ENCODE measurements at regions not wholly inside any gene's neighbourhood (a gene's known extent, or its start where the extent isn't known, plus 50 kb on each side); places are given as distances from the start of the nearest gene placed in this dataset.
A peak's percentile ranks its signal among the peaks of the same experiment; 100 is the strongest.

GRCh38 chr16:13307851-13308250, 406.5 kb downstream of the SHISA9 start:
- H3K27me3 Mint-ChIP-seq: no peaks in the 10 kb centered on the region
- no peaks in the 10 kb centered on the region for H3K36me3 Mint-ChIP-seq
- intact Hi-C loops (cut with micrococcal nuclease): no loop called here
- H3K4me3 Mint-ChIP-seq: no peak overlapping the region
- ChIA-PET CTCF (ENCODE audit: partially characterized antibody) (no interaction called here), POLR2A (ENCODE audit: partially characterized antibody) (no interaction called here)
- peaks cover 0 to 10% (median under 1%) of the 10 kb centered on the region in 8 donors for H3K9me3 Mint-ChIP-seq
- no peak overlapping the region for H3K27ac ChIP-seq (ENCODE audit: low read depth, low read length)
- no peaks in the 10 kb centered on the region for H3K4me1 Mint-ChIP-seq
- no peak for DNase-seq
- no peaks in the 10 kb centered on the region for H3K27me3 ChIP-seq (ENCODE audit: insufficient read depth, low read length)
- H3K36me3 ChIP-seq (ENCODE audit: insufficient read depth, low read length): no peaks in the 10 kb centered on the region
- H3K9me3 ChIP-seq (ENCODE audit: control insufficient read depth in 1 of 2, low read length in 2 of 2): no peaks in the 10 kb centered on the region
- no peak overlapping the region for H3K4me3 ChIP-seq (ENCODE audit: low read length in 2 of 2)
- no peak overlapping the region for H3K27ac Mint-ChIP-seq
- H3K4me1 ChIP-seq (ENCODE audit: insufficient read depth, low read length): no peaks in the 10 kb centered on the region

DNA sequence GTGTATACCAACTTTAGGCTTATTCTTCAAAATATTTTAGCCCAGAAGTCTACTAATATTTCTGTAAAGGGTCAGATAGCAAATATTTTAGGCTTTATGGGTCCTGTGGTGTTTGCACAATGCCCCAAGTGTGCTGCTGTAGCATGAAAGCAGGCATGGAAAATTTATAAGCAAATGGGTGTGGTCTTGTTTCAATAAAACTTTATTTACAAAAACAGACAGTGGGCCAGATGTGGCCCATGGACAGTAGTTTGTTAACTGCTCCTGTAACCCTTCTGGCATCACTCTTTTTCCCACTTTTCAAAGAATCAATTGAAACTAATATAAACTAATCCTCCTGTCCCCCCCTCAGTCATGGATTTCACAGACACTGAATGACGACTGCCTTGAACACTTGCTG, 410.7 kb downstream of the SHISA9 start:
- H3K4me3 ChIP-seq (ENCODE audit: low read length in 2 of 2): no peak overlapping the region
- H3K9me3 ChIP-seq (ENCODE audit: control insufficient read depth in 1 of 2, low read length in 2 of 2): no peaks in the 10 kb centered on the region
- Mint-ChIP-seq H3K4me3 (no peak overlapping the region), H3K4me1 (peaks cover 0 to 4% (median 1%) of the 10 kb centered on the region in 4 donors), H3K9me3 (peaks cover 0 to 4% (median under 1%) of the 10 kb centered on the region in 8 donors), H3K27me3 (no peaks in the 10 kb centered on the region), H3K36me3 (no peaks in the 10 kb centered on the region), H3K27ac (no peak overlapping the region)
- H3K36me3 ChIP-seq (ENCODE audit: insufficient read depth, low read length): no peaks in the 10 kb centered on the region
- H3K27me3 ChIP-seq (ENCODE audit: insufficient read depth, low read length): no peaks in the 10 kb centered on the region
- CTCF ChIA-PET (ENCODE audit: partially characterized antibody): no interaction called here
- no peak overlapping the region for H3K27ac ChIP-seq (ENCODE audit: low read depth, low read length)
- no peaks in the 10 kb centered on the region for H3K4me1 ChIP-seq (ENCODE audit: insufficient read depth, low read length)
- no peak for DNase-seq
- intact Hi-C loops (cut with micrococcal nuclease): no loop called here
- POLR2A ChIA-PET (ENCODE audit: partially characterized antibody): no interaction called here

DNA sequence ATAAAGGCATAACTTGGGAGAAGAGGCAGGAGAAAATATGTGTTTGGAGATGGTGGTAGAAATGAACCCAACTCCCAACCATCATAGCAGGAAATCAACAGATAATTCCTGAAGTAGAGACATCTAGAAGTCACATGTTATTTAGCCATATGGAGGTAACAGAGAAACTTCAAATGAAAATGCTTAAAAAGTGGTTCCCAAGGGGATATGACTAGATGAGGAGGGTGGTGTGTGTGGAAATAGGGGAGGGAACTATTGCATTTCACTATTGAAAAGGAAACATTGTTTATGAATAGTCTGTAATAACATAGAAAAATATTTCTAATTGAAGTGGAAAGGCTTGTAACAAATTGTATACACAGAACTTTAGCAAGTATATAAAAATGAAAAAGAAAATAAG, 412.0 kb downstream of the SHISA9 start:
- Mint-ChIP-seq H3K27ac (no peak overlapping the region), H3K9me3 (peaks cover 0 to 4% (median under 1%) of the 10 kb centered on the region in 8 donors), H3K4me3 (no peak overlapping the region), H3K27me3 (no peaks in the 10 kb centered on the region), H3K36me3 (no peaks in the 10 kb centered on the region), H3K4me1 (peaks cover 0 to 4% (median 1%) of the 10 kb centered on the region in 4 donors)
- ChIA-PET CTCF (ENCODE audit: partially characterized antibody) (no interaction called here), POLR2A (ENCODE audit: partially characterized antibody) (no interaction called here)
- intact Hi-C loops (cut with micrococcal nuclease): no loop called here
- Histone ChIP-seq H3K9me3 (ENCODE audit: control insufficient read depth in 1 of 2, low read length in 2 of 2) (no peaks in the 10 kb centered on the region), H3K4me1 (ENCODE audit: insufficient read depth, low read length) (no peaks in the 10 kb centered on the region), H3K4me3 (ENCODE audit: low read length in 2 of 2) (no peak overlapping the region), H3K27ac (ENCODE audit: low read depth, low read length) (no peak overlapping the region), H3K27me3 (ENCODE audit: insufficient read depth, low read length) (no peaks in the 10 kb centered on the region), H3K36me3 (ENCODE audit: insufficient read depth, low read length) (no peaks in the 10 kb centered on the region)
- DNase-seq: no peak

DNA sequence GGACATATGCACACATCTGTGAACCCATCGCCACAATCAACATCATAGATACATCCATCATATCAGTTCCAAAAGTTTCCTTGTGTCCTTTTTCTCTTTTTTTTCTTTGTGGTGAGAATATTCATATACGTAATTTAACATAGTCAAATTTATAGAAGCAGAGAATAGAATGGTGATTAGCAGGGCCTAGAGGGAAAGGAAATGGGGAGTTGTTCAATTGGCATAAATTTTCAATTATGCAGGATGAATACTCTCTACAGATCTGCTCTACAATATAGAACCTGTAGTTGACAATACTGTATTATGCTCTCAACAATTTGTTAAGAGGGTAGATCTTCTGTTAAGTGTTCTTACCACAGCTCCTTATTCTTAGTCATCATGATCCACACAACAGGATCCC, 413.2 kb downstream of the SHISA9 start:
- no peak for DNase-seq
- Histone ChIP-seq H3K27me3 (ENCODE audit: insufficient read depth, low read length) (no peaks in the 10 kb centered on the region), H3K4me3 (ENCODE audit: low read length in 2 of 2) (no peak overlapping the region), H3K4me1 (ENCODE audit: insufficient read depth, low read length) (no peaks in the 10 kb centered on the region), H3K9me3 (ENCODE audit: control insufficient read depth in 1 of 2, low read length in 2 of 2) (no peaks in the 10 kb centered on the region), H3K36me3 (ENCODE audit: insufficient read depth, low read length) (no peaks in the 10 kb centered on the region), H3K27ac (ENCODE audit: low read depth, low read length) (no peak overlapping the region)
- Mint-ChIP-seq H3K27ac (no peak overlapping the region), H3K9me3 (peaks cover 0 to 4% (median 0%) of the 10 kb centered on the region in 8 donors), H3K36me3 (no peaks in the 10 kb centered on the region), H3K4me3 (no peak overlapping the region), H3K27me3 (no peaks in the 10 kb centered on the region), H3K4me1 (peaks cover 0 to 4% (median 1%) of the 10 kb centered on the region in 4 donors)
- ChIA-PET POLR2A (ENCODE audit: partially characterized antibody) (no interaction called here), CTCF (ENCODE audit: partially characterized antibody) (no interaction called here)
- intact Hi-C loops (cut with micrococcal nuclease): no loop called here

DNA sequence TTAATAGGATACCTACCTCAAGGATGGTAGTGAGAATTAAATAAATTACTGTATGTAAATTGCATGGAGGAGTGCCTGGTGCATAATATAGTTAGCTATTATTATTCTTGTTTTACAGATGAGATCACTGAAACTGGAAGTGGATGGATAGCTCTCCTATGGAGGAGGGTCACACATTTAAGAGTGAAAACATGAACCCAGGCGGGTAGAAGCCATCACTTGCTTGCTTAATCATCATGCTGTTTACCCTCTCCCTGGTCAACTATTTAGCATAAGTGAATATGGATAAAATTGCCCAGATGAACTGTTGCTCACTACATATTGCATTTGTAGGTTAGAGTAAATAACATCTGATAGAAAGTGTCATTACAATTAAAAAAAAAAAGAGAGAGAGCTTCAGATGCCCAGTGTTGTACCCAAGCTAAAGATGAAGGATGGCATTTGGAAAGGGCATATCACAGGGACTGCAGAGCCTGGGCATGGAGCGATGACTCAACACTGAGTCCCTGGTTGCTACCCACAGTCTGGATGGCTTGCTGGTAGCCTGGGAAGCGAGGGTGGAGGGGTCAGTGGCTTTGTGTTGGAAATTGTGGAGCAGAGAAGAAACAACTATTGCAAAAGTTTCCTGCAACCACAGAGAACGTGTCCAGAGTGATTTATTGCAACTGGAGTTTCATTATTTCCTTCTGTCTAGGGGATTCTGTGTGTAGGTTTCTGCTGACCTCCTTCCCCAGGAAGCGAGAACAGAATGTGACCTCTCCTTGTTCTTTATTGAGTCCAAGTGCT, 414.4 kb downstream of the SHISA9 start:
- Mint-ChIP-seq H3K27ac (no peak overlapping the region), H3K27me3 (no peaks in the 10 kb centered on the region), H3K4me1 (peaks cover 0 to 4% (median 1%) of the 10 kb centered on the region in 4 donors), H3K4me3 (peak overlapping the region in 2 of 8 donors; percentile 31 to 49), H3K9me3 (peaks cover 0 to 4% (median 0%) of the 10 kb centered on the region in 8 donors), H3K36me3 (no peaks in the 10 kb centered on the region)
- no peaks in the 10 kb centered on the region for H3K4me1 ChIP-seq (ENCODE audit: insufficient read depth, low read length)
- intact Hi-C loops (cut with micrococcal nuclease): no loop called here
- ChIA-PET POLR2A (ENCODE audit: partially characterized antibody) (no interaction called here), CTCF (ENCODE audit: partially characterized antibody) (no interaction called here)
- no peaks in the 10 kb centered on the region for H3K27me3 ChIP-seq (ENCODE audit: insufficient read depth, low read length)
- no peak for DNase-seq
- no peaks in the 10 kb centered on the region for H3K9me3 ChIP-seq (ENCODE audit: control insufficient read depth in 1 of 2, low read length in 2 of 2)
- H3K36me3 ChIP-seq (ENCODE audit: insufficient read depth, low read length): no peaks in the 10 kb centered on the region
- H3K4me3 ChIP-seq (ENCODE audit: low read length in 2 of 2): no peak overlapping the region
- H3K27ac ChIP-seq (ENCODE audit: low read depth, low read length): no peak overlapping the region

DNA sequence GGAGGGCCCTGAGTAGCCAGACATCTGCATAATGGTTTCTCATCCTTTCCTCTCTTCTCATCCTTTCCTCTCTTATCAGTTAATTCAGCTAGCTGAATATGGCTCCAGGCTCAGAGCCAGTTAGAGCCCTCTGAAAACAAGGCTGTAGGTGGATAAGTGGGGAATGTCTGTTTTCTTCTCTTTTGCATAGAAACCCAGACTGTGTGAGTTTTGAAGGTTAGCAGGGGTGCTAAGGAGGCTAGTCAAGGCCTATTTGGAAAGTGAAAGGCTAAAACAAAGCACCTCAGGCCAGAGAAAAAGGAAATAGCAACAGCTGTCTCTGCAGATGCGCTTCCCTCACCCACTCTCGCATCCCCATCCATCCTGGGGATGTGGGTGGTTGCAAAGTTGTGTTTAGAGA, 420.9 kb downstream of the SHISA9 start:
- Histone ChIP-seq H3K4me3 (ENCODE audit: low read length in 2 of 2) (no peak overlapping the region), H3K4me1 (ENCODE audit: insufficient read depth, low read length) (no peaks in the 10 kb centered on the region), H3K27ac (ENCODE audit: low read depth, low read length) (no peak overlapping the region), H3K9me3 (ENCODE audit: control insufficient read depth in 1 of 2, low read length in 2 of 2) (no peaks in the 10 kb centered on the region), H3K36me3 (ENCODE audit: insufficient read depth, low read length) (no peaks in the 10 kb centered on the region), H3K27me3 (ENCODE audit: insufficient read depth, low read length) (no peaks in the 10 kb centered on the region)
- POLR2A ChIA-PET (ENCODE audit: partially characterized antibody): no interaction called here
- Mint-ChIP-seq H3K36me3 (no peaks in the 10 kb centered on the region), H3K27me3 (no peaks in the 10 kb centered on the region), H3K4me3 (no peak overlapping the region), H3K4me1 (no peaks in the 10 kb centered on the region), H3K27ac (no peak overlapping the region), H3K9me3 (peaks cover 0 to 3% (median under 1%) of the 10 kb centered on the region in 8 donors)
- CTCF ChIA-PET (ENCODE audit: partially characterized antibody): no interaction called here
- no peak for DNase-seq
- intact Hi-C loops (cut with micrococcal nuclease): no loop called here

DNA sequence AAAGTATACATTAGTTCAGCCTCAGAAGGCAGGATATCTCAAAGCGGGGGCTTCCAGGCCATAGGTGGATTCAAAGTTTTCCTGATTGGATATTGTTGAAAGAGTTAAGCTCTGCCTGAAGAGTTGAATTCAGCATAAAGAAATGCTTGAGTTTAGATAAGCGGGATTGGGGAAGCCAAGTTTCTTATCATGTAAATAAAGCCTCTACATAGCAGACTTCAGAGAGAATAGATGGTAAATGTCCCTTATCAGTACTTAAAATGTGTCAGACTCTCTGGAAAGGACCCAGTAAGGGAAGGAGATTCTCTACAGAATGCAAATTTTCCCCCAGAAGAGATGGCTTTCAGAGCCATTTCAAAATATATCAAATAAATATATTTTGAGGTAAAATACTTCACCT, 423.5 kb downstream of the SHISA9 start:
- Histone ChIP-seq H3K4me3 (ENCODE audit: low read length in 2 of 2) (no peak overlapping the region), H3K9me3 (ENCODE audit: control insufficient read depth in 1 of 2, low read length in 2 of 2) (no peaks in the 10 kb centered on the region), H3K27me3 (ENCODE audit: insufficient read depth, low read length) (no peaks in the 10 kb centered on the region), H3K36me3 (ENCODE audit: insufficient read depth, low read length) (no peaks in the 10 kb centered on the region), H3K4me1 (ENCODE audit: insufficient read depth, low read length) (no peaks in the 10 kb centered on the region), H3K27ac (ENCODE audit: low read depth, low read length) (no peak overlapping the region)
- DNase-seq: no peak
- intact Hi-C loops (cut with micrococcal nuclease): no loop called here
- Mint-ChIP-seq H3K27me3 (no peaks in the 10 kb centered on the region), H3K4me1 (no peaks in the 10 kb centered on the region), H3K9me3 (peaks cover 0 to 8% (median 3%) of the 10 kb centered on the region in 8 donors), H3K27ac (no peak overlapping the region), H3K4me3 (no peak overlapping the region), H3K36me3 (no peaks in the 10 kb centered on the region)
- ChIA-PET POLR2A (ENCODE audit: partially characterized antibody) (no interaction called here), CTCF (ENCODE audit: partially characterized antibody) (no interaction called here)
